HG03460 (cell line): ENCODE measurements at regions not wholly inside any gene's neighbourhood (a gene's known extent, or its start where the extent isn't known, plus 50 kb on each side); places are given as distances from the start of the nearest gene placed in this dataset.
"Not testable (repeated sequence)": the region's sequence is repeated elsewhere in the genome, so short reads cannot be mapped to it uniquely, and the experiment has no call there.

Experiments
- ATAC-seq: cut with Tn5 transposase; IDR thresholded peaks from one replicate; pipeline ENCODE4 v1.9.1; 2021; ENCODE audit not compliant: unreplicated experiment

DNA sequence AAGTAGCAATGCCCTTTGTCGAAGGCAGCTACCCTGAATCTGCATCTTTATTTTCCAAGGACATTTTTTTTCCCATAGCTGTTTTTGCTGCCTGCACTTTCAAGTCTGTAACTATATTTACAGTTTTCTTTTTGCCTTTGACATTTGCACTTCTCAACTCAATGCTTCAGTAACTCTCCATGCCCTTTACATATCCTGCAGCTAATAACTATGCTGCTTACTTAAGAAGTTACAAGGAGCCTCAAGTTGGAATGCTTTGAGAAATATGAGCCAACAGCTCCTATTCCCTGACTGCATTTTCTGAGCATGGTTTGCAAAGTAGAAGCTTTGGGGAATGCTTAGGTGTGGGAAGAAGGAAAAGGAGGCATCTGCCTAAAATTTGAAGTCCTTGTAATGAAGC lies 194.8 kb upstream of the TRPC7 start:
- ATAC-seq: no peak

DNA sequence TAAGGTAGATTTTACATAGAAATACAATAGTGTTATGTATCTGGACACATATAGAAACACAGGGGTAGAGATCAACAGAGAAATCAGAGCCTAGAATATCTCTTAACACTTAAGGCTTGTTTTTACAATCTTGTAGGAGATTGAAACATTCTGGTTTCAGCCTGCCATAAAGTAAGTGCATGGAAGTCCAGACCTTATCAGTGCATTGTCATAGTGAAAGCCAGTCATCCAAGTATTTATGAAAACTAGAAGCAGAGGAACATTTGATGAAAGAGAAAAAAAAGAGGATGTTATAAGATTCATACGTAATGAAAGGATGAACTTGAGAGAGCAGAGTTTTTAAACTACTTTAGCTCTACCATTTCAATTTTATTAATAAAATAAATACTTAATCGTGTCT lies 194.3 kb upstream of the TRPC7 start:
- ATAC-seq: no peak

DNA sequence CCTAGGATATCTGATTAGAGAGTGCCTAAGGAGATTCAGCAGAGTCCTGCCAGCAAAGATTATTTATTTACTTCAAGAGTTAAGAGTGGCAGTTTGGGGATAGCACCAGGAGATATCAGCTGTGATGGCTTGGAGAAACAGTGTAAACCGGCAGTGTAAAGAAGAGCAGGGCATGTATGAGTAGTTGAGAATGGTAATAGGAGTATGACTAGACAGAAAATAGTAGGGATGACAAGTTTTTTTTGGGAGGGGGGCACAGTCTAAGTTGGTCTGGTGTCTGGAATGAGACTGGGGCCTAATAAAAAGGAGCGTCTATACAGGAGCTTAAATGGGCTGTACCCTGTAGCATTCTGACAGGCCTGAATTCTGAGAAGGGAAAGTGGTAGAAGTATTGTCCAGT lies 181.8 kb upstream of the TRPC7 start:
- not testable (repeated sequence) for ATAC-seq

DNA sequence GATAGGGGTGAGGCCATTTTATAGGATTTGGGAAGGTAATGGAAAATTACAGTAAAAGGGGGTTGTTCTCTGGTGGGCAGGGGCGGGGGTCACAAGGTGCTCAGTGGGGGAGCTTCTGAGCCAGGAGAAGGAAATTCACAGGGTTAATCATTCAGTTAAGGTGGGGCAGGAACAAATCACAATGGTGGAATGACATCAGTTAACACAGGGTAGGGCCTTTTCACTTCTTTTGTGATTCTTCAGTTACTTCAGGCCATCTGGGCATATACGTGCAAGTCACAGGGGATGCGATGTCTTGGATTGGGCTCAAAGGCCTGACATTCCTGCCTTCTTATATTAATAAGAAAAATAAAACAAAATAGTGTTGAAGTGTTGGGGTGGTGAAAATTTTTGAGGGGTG lies 181.1 kb upstream of the TRPC7 start:
- ATAC-seq: not testable (repeated sequence)

DNA sequence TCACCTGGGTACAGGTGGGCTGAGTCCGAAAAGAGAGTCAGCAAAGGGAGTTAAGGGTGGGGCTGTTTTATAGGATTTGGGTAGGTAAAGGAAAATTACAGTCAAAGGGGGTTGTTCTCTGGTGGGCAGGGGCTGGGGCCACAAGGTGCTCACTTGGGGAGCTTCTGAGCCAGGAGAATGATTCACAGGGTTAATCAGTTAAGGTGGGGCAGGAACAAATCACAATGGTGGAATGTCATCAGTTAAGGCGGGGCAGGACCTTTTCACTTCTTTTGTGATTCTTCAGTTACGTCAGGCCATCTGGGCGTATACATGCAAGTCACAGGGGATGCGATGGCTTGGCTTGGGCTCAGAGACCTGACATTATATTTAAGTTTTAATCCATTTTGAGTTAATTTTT lies 179.7 kb upstream of the TRPC7 start:
- not testable (repeated sequence) for ATAC-seq

DNA sequence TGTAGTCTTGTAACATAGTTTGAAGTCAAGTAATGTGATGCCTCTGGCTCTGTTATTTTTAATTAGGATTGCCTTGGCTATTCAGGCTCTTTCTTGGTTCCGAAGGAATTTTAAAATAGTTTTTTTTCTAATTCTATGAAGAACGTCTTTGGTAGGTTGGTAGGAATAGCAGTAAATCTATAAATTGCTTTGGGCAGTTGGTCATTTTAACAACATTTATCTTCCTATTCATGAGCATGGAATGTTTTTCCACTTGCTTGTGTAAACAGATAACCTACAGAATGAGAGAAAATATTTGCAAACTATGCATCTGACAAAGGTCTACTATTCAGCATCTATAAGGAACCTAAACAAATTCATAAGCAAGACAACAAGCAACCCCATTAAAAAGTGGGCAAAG lies 173.2 kb upstream of the TRPC7 start:
- ATAC-seq: no peak

DNA sequence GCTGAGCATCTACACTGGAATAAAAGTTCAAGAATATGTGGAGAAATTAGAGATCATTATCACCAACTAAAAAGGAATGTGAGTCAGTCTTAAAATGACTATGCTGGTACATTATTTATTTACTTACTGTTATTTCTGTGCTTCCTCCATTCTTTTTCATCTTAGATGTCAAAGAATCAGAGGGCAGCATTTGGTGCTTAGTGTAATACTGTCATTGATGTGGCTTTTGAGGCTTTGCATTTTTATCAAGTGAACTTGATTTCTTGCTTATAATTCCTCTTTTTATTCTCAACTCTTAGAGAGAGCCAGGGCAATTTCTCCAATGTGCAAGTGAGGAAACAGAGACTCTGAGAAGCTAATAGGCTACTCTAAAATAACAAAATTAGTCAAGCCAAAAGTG lies 163.7 kb upstream of the TRPC7 start:
- no peak for ATAC-seq

DNA sequence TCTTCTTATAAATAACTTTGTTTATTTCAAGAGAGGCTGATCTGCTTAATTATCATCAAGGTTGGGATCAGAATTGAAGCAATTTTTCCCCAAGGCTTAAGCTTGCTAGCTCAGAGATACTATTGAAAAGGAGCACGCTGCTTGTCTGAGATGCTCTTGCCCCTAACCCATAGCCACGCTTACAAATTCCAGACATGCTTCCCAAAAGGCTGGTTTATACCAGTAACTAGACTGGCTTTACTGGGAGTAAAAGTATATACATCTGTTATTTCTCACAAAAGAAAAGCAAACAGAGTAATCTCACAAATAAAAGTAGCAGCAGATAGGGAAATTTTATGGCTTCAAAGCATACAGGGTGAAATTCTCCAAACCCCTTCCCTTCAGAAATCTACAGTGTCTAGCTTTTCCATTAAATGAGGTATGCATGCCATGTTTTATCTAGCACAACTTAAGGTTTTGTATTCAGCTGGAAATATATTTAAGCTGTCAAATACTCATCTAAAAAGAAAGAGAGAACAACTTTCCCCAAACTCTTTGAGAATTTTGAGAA lies 163.2 kb upstream of the TRPC7 start:
- no peak for ATAC-seq

DNA sequence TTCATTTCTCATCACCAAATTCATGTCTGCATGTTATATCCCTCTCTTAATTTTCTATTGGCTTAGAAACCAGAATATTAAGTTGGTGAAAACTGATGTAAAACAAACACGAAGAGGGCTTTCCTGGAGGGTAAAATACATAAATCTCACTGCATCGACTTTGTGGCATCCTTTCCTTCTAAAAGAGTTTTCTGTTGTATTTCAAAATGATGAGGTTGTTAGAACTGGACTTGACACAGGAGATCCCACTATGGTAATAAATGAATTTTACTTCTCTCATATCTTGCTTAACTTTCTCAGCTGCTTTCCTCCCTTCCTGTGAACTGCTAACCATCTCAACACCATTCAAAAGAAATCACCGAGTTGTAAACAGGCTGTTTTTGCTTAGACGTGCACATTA lies 162.0 kb upstream of the TRPC7 start:
- ATAC-seq: no peak

DNA sequence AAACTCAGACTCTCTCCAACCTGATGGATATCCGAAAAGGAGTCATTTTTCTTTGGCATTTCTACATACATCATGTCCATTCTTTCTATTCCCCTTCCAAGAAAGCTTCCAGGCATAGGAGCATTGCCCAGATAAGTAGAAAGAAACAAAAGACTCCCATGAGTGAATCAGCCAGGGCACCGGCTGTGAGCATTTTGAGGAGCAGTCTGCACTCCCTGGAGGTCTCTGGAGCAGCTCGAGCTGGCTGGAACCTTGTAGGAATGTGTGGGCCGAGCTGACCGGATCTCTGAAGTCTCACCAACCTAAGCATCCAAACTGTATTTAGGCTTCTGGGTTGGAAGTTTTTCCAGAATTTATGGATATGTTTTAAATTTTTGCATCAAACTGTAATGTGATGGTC lies 161.4 kb upstream of the TRPC7 start:
- no peak for ATAC-seq

DNA sequence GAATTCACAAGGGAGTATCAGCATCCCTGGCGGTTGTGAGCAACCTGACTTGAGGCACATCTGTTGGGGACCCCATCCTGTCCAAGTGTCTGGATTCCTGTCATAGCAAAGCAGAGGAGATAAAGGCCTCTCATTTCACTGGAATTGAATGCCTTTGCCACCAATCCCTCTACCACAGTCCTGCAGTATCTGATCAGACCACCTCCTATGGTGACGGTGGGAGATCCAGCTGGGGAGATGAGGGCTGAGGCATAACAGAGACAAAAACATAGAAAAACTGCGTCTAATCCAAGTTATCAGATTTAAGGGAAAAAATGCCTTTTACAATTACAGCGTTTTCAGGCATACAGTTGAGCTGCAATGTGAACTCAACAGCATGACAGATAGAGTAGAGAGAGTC lies 160.7 kb upstream of the TRPC7 start:
- ATAC-seq: no peak

DNA sequence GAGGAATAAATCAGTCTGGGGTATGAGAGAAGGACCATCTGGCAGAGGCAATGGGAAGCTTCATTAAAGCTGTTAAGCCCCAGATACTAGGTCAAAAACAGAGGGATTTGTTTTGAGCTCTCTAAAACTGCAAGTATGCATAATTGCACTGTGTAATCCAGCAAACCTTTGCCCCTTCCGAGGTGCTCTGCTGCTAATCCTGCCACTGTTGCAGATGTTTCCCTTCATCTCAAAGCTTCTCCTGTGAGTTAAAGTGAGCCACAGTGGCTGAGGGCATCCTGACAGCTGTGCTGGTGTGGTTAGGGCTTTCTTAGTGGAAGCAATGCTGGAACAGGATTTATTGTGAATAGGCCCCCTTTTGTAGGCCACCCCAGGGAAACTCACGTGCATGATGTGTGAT lies 160.3 kb upstream of the TRPC7 start:
- no peak for ATAC-seq

DNA sequence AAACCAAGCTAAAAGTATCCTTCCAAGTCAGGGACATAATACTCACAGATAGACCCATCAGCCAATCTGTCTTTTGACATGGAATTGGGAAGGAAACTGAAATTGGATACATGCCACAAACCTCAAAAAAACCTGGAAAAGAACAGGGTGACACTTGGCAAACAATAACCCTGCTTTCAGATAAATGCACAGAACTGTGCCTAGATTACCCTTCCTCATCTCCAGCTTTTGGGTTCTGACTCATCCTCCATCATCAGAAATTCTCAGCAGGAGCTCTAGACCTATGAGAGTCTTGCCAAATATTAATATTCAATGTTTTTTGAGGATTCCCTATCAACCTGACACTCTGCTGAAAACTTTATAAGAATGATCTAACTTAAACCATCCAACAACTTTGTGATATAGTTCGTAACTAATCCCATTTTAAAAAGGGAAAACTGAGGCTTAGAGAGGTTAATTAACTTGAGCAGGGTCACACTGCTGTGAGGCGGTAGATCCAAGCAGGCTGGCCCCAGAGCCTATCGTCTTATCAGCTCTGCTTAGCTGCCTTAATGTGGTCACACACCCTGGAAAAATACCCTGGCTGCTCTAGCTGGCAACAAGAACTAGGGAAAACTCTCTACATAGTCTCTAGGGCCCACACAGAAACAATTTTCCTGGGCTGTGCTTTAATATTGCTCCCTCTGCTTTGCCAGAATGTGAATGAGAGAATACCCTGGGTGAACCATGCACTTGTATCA lies 157.0 kb upstream of the TRPC7 start:
- no peak for ATAC-seq

DNA sequence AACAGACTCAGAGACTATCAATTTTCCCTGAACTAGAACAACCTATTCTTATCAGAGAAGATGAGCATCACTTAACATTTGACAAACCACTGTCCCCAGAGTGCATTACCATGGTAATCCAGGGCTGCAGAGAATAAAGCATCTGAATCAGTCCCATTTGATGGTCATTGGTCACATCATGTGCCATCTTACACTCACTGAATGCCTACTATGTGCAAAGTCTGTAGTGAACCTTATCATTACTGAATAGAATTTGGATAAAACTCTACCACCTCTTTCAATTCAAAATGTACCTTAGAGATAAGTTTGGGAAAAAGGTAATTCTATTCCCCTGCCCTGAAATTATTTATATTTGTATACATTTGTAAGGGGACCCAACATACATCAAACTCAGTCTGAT lies 156.4 kb upstream of the TRPC7 start:
- ATAC-seq: no peak

DNA sequence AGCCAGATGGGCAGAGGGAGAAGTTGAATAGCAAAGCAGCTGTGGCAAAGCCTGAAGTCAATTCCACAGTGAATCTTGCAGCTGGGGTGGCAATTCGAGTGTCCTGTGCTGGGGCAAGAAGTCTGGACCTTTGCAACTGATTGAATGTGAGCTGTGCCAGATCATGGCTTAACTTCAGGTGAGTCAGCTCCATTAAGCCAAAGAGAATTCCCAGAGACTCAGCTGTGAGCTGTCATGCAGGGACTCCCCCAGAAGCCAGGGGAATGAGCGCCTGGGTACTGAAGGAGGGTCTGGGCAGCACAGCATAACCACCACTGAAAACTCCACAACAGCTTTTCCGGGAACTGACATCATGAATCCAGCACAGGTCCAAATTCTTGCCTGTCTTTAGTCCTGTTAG lies 153.5 kb upstream of the TRPC7 start:
- no peak for ATAC-seq

DNA sequence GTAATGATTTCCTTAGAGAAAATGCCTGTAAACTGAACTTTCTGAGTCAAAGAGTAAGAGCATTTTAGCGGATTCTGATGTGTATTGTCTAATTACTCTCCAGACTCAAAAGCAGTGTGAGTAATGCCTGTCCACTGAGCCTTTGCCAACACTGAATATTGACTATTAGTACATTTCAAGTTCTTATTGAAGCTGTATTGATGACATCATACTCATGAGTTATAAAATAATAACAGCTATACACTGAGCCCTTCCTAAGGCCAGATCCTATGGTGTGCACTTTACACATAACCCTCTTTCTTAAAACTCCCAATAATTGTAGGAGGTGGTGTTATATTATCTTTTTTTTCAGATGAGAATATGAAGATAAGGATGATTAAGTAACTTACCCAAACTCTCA lies 152.8 kb upstream of the TRPC7 start:
- ATAC-seq: no peak

DNA sequence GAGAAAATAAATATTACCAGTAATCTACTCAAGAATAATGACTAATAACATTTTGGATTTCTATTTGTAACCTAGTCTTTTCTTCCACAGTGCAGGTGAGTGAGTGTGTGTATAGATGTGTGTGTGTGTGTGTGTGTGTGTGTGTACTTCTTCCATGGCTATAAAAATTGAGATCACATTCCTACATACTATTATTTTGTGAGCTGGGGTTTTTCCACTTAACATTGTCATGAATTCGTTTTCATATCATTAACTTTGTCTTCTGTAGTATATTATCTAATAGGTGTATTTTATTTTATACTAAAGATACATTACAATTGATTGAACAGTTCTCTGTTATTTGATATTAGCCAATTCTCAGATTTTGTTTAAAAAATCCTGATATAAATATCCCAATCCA lies 152.4 kb upstream of the TRPC7 start:
- no peak for ATAC-seq

DNA sequence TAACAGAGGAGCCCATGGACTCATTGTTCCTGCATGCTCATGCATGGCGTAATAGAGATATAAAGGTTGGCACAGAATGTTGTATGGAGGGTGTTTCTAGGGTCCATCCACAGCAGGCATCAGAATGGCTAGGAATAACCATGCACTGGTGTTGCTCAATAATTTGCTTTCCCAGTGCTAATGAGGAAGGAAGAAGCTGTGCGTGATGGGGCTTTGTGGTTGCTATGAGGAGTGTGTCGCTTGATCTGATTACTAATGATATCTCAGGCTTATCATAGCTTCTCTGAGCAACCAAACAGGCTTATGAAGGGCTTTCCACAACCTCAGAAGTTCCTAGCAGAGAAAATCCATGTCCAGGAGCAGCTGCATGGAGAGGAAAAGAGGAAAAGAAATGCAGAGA lies 151.3 kb upstream of the TRPC7 start:
- no peak for ATAC-seq

DNA sequence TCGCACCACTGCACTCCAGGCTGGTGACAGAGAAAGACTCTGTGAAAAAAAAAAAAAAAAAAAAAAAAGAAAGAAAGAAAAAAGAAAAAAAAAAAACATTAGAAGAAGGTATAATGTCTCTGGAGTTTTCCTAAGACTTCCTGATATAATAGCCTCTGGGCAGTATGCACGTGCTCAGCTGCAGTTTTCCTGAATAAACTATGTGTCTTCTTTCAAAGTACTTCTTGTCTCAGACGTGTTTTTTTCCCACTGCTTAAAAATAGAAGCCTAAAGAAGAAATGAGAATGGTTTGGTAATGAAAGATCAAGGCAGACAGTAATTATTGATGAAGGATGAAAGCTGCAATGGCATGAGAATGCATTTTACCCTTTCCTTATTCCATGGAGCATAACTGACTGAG lies 148.1 kb upstream of the TRPC7 start:
- no peak for ATAC-seq

DNA sequence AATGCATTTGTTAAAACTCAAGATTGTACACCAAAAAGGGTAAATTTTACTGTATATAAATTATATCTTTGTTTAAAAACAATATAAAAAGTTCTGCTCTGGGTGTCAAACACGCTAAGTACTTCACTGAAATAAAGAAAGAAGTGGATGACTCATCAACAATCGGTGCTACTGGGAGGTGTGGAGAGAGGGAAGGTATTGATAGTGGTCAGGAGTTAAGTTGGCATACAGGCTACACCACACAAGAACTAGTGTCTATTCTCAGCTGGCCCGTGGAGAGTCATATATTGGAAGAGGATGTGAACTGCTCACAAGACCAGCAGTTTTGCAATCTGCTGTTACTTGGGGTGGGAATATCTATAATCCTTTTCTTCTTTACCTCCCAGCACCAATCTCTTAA lies 145.7 kb upstream of the TRPC7 start:
- no peak for ATAC-seq

DNA sequence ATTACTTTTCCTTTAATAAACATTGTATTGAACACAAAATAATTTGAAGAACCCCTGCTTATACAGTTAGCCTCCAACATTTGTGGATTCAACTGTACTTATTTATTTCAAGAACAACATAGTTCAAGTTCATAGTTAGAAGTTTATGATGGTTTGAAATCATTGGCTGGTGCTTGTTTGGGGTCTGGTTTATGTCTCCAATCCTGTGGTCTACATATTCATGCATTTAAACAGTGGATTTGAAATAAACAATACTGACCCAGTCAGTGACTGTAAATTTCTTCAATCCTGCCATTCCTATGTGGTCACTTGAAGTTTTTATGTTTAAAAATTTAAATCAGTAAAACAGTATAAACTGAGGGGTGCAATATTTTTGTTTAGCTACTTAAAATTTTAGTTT lies 145.1 kb upstream of the TRPC7 start:
- ATAC-seq: no peak

DNA sequence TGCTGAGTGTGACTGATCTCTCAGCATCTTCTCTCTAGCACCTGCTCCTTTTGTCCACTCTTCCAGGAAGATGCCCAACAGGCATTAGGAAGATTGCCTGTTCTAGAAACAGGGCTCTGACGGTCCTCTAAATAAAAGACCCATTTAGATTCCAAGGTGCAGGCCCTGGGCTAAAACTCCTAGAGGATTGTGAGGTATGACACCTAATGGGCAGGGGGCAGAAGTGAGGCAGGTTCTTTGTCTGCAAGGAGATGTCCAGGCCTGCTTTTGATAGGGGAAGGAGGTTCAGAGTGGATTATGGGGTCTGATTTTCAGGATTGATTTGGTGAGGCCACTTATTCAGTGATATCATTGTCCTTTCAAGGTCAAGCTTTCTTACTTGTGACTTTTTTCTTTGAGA lies 140.8 kb upstream of the TRPC7 start:
- ATAC-seq: no peak

DNA sequence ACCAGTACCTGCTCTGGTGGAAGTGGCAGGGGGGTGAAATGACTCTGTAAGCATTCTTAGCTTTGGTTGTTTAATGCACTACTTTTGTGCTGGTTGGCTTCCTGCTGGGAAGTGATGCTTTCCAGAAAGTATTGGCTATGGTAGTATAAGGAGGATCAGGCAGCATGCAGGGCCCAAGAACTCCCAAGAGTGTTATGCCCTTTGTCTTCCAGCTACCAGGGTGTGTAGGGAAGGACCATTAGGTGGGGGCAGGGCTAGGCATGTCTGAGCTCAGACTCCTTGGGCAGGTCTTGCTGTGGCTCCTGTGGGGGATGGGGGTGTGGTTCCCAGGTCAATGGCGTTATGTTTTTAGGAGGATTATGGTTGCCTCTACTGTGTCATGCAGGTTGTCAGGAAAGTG lies 135.8 kb upstream of the TRPC7 start:
- ATAC-seq: no peak
